ENCODE measurements at regions not wholly inside any gene's neighbourhood (a gene's known extent, or its start where the extent isn't known, plus 50 kb on each side); places are given as distances from the start of the nearest gene placed in this dataset.

- no peak overlapping the region for H2AFZ ChIP-seq (ENCODE audit: low read depth, low read length)
- TF ChIP-seq EZH2phosphoT487 (IDR thresholded peaks at IDR 0.05; ENCODE audit: low read depth) (no peak), CTCF (IDR thresholded peaks at IDR 0.05; ENCODE audit: low read depth, low read length) (no peak)
- H4K20me1 ChIP-seq (ENCODE audit: insufficient read depth, low read length) = no peaks in the 10 kb centered on the region
- H3K4me3 ChIP-seq (ENCODE audit: low read length) = no peak overlapping the region
- H3K9me3 ChIP-seq (ENCODE audit: insufficient read depth, low read length) = no peaks in the 10 kb centered on the region
- no peaks in the 10 kb centered on the region for H3K79me2 ChIP-seq (ENCODE audit: low read length)
- no peaks in the 10 kb centered on the region for H3K27me3 ChIP-seq (ENCODE audit: low read depth, low read length)
- no peak overlapping the region for H3K9ac ChIP-seq (ENCODE audit: low read length)
- no peaks in the 10 kb centered on the region for H3K4me1 ChIP-seq (ENCODE audit: low read length)
- no peaks in the 10 kb centered on the region for H3K36me3 ChIP-seq (replicated peaks; ENCODE audit: low read depth, low read length)
- H3K27ac ChIP-seq (ENCODE audit: low read length) = no peak overlapping the region
- H3K4me2 ChIP-seq (ENCODE audit: low read length) = no peak overlapping the region
Observed at GRCh38 chr13:70430256-70430655, 322.0 kb upstream of the KLHL1 start.

- no peaks in the 10 kb centered on the region for H3K36me3 ChIP-seq (replicated peaks; ENCODE audit: low read depth, low read length)
- H3K27me3 ChIP-seq (ENCODE audit: low read depth, low read length) = no peaks in the 10 kb centered on the region
- H3K27ac ChIP-seq (ENCODE audit: low read length) = no peak overlapping the region
- no peak overlapping the region for H2AFZ ChIP-seq (ENCODE audit: low read depth, low read length)
- no peaks in the 10 kb centered on the region for H3K9me3 ChIP-seq (ENCODE audit: insufficient read depth, low read length)
- TF ChIP-seq EZH2phosphoT487 (IDR thresholded peaks at IDR 0.05; ENCODE audit: low read depth) (no peak), CTCF (IDR thresholded peaks at IDR 0.05; ENCODE audit: low read depth, low read length) (no peak)
- no peak overlapping the region for H3K4me3 ChIP-seq (ENCODE audit: low read length)
- H4K20me1 ChIP-seq (ENCODE audit: insufficient read depth, low read length) = no peaks in the 10 kb centered on the region
- no peaks in the 10 kb centered on the region for H3K4me1 ChIP-seq (ENCODE audit: low read length)
- H3K79me2 ChIP-seq (ENCODE audit: low read length) = no peaks in the 10 kb centered on the region
- H3K9ac ChIP-seq (ENCODE audit: low read length) = no peak overlapping the region
- no peak overlapping the region for H3K4me2 ChIP-seq (ENCODE audit: low read length)
Observed at GRCh38 chr13:70424928-70425327, 316.7 kb upstream of the KLHL1 start.

- no peak overlapping the region for H3K4me2 ChIP-seq (ENCODE audit: low read length)
- H3K4me3 ChIP-seq (ENCODE audit: low read length) = no peak overlapping the region
- no peak overlapping the region for H3K9ac ChIP-seq (ENCODE audit: low read length)
- no peak overlapping the region for H2AFZ ChIP-seq (ENCODE audit: low read depth, low read length)
- no peak overlapping the region for H3K27ac ChIP-seq (ENCODE audit: low read length)
- H3K36me3 ChIP-seq (replicated peaks; ENCODE audit: low read depth, low read length) = no peaks in the 10 kb centered on the region
- no peaks in the 10 kb centered on the region for H3K9me3 ChIP-seq (ENCODE audit: insufficient read depth, low read length)
- no peaks in the 10 kb centered on the region for H3K4me1 ChIP-seq (ENCODE audit: low read length)
- TF ChIP-seq CTCF (IDR thresholded peaks at IDR 0.05; ENCODE audit: low read depth, low read length) = no peak
- no peak for TF ChIP-seq EZH2phosphoT487 (IDR thresholded peaks at IDR 0.05; ENCODE audit: low read depth)
- no peaks in the 10 kb centered on the region for H3K79me2 ChIP-seq (ENCODE audit: low read length)
- H4K20me1 ChIP-seq (ENCODE audit: insufficient read depth, low read length) = no peaks in the 10 kb centered on the region
- H3K27me3 ChIP-seq (ENCODE audit: low read depth, low read length) = no peaks in the 10 kb centered on the region
Observed at GRCh38 chr13:70424428-70424827, 316.2 kb upstream of the KLHL1 start.

- H3K4me2 ChIP-seq (ENCODE audit: low read length) = no peak overlapping the region
- no peak overlapping the region for H2AFZ ChIP-seq (ENCODE audit: low read depth, low read length)
- no peaks in the 10 kb centered on the region for H3K36me3 ChIP-seq (replicated peaks; ENCODE audit: low read depth, low read length)
- no peaks in the 10 kb centered on the region for H3K9me3 ChIP-seq (ENCODE audit: insufficient read depth, low read length)
- H3K27me3 ChIP-seq (ENCODE audit: low read depth, low read length) = no peaks in the 10 kb centered on the region
- no peaks in the 10 kb centered on the region for H4K20me1 ChIP-seq (ENCODE audit: insufficient read depth, low read length)
- TF ChIP-seq CTCF (IDR thresholded peaks at IDR 0.05; ENCODE audit: low read depth, low read length) = no peak
- TF ChIP-seq EZH2phosphoT487 (IDR thresholded peaks at IDR 0.05; ENCODE audit: low read depth) = no peak
- H3K9ac ChIP-seq (ENCODE audit: low read length) = no peak overlapping the region
- H3K4me1 ChIP-seq (ENCODE audit: low read length) = no peaks in the 10 kb centered on the region
- no peak overlapping the region for H3K27ac ChIP-seq (ENCODE audit: low read length)
- H3K79me2 ChIP-seq (ENCODE audit: low read length) = no peaks in the 10 kb centered on the region
- H3K4me3 ChIP-seq (ENCODE audit: low read length) = no peak overlapping the region
Observed at GRCh38 chr13:70415136-70415535, 306.9 kb upstream of the KLHL1 start.

Data from OCI-LY3 (cell line).